ENCODE measurements at regions not wholly inside any gene's neighbourhood (a gene's known extent, or its start where the extent isn't known, plus 50 kb on each side); places are given as distances from the start of the nearest gene placed in this dataset.
"Not testable (repeated sequence)": the region's sequence is repeated elsewhere in the genome, so short reads cannot be mapped to it uniquely, and the experiment has no call there.

GRCh38 chr2:64797881-64798575 lies 144.3 kb upstream of the SERTAD2 start:
- peak; percentile 82 for DNase-seq

GRCh38 chr2:64799592-64800252 lies 146.0 kb upstream of the SERTAD2 start:
- DNase-seq = no peak

GRCh38 chr2:64803776-64804175 lies 150.1 kb upstream of the SERTAD2 start:
- no peak for DNase-seq

GRCh38 chr2:64804651-64805050 lies 150.9 kb upstream of the SERTAD2 start:
- no peak for DNase-seq

- no peak for DNase-seq
These were observed 153.7 kb upstream of the SERTAD2 start for GRCh38 chr2:64807417-64807816.

DNA sequence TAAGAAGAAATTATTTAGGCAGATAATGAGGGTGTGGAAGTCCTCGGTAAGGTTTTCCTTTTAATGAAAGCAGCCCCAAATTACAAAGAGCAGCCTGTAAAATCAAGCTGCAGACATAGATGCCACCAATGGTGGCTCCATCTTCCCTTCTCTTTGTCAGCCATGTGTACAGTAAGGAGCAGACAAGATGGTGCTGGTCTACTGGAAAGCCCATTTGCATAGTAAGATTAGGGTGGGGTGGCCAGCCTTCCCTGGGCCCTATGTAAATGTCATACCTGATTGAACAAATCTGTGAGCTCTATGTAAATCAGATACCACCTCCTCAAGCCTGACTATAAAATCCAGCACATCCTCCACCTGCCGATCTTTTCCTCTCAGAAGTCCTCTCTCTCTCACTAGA lies 154.4 kb upstream of the SERTAD2 start:
- no peak for DNase-seq

DNA sequence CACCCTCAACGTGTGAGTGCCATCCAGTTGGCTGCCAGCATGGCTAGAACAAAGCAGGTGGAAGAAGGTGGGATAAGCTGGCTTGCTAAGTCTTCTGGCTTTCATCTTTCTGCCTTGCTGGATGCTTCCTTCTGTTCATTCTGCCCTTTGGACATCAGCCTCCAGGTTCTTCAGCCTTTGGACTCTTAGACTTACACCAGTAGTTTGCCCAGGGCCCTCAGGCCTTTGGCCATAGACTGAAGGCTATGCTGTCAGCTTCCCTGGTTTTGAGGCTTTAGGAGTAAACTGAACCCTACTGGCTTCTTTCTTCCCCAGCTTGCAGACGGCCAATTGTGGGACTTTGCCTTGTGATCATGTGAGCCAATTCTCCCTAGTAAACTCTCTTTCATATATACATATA lies 155.0 kb upstream of the SERTAD2 start:
- no peak for DNase-seq

GRCh38 chr2:64809216-64809615 lies 155.5 kb upstream of the SERTAD2 start:
- DNase-seq = no peak

DNA sequence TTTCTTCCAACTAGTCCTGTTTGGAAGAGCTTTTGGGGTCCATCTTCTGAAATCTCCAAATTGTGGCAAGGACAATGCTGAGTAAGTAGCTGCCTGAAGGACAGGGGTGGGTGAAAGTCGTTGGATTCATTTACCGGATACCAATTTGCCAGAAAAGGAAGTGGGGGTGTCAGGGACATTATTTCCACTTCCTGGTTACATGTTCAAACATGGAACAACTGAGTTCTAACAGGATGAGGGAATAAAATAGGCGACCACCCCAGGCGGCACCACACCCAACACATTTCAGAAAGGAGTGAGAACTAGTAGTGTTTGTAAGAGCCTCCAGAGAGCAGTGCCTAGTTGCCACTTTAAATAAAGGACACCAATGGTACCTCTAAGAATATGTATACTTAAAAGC lies 158.6 kb upstream of the SERTAD2 start:
- DNase-seq = no peak

GRCh38 chr2:64814007-64814406 lies 160.3 kb upstream of the SERTAD2 start:
- DNase-seq = no peak

- DNase-seq = not testable (repeated sequence)
These were observed 162.8 kb upstream of the SERTAD2 start for GRCh38 chr2:64816526-64816925.

GRCh38 chr2:64817453-64817852 lies 163.7 kb upstream of the SERTAD2 start:
- no peak for DNase-seq

DNA sequence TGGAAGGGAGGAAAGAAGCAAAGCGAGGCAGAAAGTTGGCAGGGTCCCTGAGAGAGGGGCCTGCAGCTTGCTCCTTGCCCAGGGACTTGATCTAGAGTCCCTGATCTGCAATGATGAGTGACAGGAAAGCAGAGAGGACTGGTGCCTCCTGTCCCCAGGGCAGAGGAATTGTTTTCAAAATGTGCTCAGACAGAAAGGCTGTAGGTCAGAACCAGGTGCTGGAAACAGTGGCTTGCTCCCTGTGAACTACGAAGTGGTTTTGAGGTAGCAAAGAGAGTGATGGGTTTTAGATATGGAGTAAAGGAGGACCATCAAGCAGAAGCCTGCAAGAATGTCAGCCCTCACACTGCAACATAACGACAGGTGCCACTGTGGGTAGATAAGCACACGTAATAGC lies 164.9 kb upstream of the SERTAD2 start:
- DNase-seq = no peak

DNA sequence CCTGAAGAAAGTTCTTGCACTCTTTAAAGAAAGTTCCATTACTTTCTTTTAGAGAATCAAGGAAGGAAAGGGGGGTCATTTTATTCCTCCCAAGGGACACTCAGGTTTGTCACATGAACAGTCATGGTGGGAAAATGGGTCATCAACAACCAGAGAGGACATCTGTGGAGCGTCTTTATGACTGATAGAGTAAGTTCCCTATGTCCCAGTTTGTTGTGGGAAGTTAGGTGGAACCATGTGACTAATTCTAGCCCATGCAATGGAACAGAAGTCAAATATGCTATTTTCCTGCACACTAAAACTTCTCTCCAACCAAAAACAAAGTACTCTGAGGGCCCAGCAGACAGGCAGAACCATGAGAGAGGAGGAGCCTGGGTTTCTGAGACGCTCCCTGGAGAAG lies 165.6 kb upstream of the SERTAD2 start:
- DNase-seq = no peak

DNA sequence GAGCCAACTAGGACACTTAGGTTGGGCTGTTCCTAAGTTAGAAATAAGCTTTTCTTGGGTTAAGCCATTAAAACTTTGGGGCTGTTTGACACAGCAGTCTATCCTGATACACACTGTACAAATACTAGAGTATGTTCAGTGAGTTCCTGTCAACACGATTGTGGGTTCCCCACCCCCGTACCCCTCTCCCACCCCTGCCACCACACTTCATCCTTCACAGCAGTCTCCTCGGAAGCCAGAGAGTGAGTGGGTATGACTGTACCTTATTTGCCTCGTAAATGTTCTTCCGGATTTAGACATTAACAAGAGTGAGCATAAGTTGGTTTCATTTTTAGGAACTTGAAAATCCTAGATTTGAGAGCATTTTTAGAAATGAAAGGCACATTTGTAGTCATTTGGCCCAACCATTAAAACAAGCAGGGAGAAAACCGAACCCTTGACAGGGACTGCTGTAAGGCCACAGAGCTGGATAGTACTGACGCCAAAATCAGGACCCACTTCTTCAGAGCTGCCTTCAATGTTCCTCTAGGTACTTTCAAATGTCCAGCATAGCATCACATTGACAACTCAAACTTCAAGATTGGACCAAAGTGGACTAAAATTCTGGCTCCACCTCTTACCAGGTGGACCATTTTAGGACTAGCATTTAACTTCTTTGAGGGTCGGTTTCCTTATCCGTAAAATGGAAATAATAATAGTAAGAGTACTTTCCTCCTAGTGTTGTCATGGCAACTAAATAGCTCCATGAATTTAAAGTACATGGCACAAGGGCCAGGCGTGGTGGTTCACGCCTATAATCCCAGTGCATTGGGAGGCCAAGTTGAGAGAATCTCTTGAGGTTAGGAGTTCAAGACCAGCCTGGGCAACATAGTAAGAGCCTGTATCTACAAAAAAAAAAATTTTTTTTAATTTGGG lies 166.3 kb upstream of the SERTAD2 start:
- DNase-seq = no peak

DNA sequence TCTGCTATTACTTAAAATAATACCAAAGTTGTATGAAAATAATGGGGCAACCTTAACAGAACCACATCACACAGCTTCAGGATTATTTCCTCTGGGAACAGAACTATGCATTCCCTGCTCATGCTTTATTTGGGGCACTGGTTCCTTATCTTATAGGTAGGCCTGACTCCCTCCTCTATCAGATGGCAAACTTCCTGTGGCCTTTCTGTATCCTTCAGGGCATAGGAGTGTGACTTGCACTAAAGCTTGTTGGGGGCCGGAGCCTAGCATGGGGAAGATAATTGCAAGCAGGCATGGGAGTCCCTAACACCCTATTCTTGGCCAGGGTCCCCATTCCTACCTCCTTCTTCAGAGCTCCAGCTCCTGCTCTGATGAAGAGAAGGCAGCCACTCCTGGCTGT lies 167.2 kb upstream of the SERTAD2 start:
- DNase-seq = no peak

GRCh38 chr2:64823794-64824193 lies 165.4 kb upstream of the SLC1A4 start:
- no peak for DNase-seq

- DNase-seq = no peak
These were observed 163.2 kb upstream of the SLC1A4 start for GRCh38 chr2:64825831-64826491.

DNA sequence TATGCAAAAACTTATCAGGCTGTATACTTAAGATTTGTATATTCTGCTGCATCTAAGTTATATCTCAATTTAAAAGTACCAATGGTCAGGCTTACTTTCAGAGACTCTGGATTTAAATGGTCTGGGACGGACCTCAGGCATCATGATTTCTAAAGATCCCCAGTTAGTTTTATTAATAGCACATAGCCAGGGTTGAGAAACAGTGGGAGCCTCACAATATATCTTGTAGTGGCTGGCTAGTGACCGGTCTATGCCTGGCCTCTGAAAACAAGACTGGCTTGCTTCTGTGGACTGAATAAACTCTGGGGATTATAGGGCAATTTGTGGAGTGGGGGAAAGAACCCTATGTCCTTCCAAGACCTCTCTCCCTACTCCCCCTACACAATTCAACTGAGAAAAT lies 162.5 kb upstream of the SLC1A4 start:
- DNase-seq = no peak

DNA sequence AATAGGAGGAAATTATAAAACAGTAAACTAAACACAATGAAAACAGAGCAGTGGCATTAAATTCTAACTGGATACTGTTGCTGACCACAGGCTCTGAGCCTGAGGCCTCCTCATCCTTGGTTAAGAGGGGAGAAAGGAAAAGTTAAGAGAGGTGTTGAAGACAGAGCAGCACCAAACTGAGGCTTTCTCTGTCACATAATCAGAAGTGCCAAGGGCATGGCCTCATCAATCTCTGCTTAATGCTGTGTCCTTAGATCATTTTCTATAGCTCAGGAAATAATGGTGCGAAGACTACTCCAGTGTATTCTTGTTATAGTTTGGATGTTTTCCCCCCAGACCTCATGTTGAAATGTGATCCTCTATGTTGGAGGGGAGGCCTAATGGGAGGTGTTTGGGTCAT lies 160.9 kb upstream of the SLC1A4 start:
- DNase-seq = no peak

- no peak for DNase-seq
These were observed 159.7 kb upstream of the SLC1A4 start for GRCh38 chr2:64829525-64829924.

GRCh38 chr2:64831134-64831976 lies 157.8 kb upstream of the SLC1A4 start:
- DNase-seq = no peak
